ENCODE measurements at regions not wholly inside any gene's neighbourhood (a gene's known extent, or its start where the extent isn't known, plus 50 kb on each side); places are given as distances from the start of the nearest gene placed in this dataset.
A peak's percentile ranks its signal among the peaks of the same experiment; 100 is the strongest.
"Not testable (repeated sequence)": the region's sequence is repeated elsewhere in the genome, so short reads cannot be mapped to it uniquely, and the experiment has no call there.

DNA sequence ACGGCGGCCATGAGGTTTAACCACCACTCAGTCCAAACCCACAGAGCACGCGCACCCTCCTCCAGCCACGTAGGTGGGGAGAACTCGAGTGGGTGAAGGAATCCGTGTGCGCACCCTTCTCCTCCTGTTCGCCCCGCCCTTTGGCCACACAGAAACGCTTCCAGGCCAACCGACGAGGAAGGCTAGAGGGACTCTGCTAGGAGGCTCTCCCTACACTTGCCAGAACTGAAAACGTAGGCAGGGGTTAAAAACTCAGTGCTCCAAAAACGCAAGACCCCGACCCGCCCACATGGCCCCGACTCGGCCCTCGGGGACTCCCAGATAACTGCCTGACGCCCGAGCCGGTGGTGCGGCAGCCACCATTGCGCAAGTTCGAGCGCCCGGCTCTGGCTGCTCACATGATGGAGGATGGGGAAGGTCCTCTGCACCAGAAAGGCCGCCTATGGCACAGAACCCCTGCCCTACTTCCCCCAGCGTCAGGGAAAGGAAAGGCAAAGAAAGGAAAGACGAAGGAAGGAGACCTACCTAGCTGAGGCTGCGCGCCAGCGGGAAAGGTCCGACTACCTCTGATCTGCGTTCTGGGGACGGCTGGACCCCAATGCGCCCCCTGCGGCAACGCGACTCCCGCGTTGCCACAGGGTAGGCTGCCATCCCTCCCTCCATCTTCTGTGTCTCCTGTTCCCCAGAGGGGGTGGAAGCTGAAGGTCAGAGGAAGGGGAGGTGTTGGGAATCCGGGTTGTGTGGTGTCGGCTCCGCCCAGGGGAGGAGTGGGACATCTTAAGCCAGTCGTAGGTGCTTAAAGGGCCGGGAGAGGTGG is 201.9 kb upstream of the AGTR2 start:
- peak; percentile 51 for DNase-seq (ENCODE audit: low spot score)

DNA sequence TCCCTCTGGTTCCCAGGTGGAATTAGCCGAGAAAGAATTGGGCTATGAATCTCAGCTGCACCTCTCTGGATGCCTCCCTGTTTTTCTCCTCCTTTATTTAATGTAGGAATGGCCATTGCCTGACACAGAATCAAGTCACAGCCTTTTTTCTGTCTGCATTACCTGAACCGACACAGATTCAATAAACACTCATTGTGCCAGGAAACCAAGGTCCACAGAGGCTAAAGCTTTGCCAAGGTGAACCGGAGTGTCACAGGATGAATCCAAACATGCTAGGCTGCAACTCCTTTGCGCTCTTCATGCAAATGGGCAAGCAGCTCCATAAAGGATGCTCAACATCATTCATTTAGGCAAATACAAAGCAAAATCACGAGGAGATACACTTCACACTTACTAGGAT is 199.8 kb upstream of the AGTR2 start:
- DNase-seq (ENCODE audit: low spot score), result no peak

DNA sequence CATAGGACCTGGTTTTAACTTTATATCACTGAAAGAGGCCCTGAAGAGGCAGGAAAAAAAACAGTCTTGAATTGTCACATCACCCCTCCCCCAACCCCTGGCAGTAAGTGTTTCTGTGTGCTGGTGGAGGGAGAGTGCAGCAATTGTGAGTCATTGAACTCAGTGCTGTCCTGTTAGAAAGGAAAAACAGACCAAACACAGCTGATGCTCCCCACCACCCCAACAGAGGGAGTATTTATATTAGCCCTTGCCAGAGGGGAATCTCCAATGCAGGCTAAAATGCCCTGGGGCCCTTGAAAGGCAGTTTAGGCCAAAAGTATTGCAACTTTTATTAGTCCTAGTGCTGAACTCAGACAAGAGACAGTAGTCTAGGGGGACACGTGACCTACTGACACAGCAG is 197.8 kb upstream of the AGTR2 start:
- no peak for DNase-seq (ENCODE audit: low spot score)

DNA sequence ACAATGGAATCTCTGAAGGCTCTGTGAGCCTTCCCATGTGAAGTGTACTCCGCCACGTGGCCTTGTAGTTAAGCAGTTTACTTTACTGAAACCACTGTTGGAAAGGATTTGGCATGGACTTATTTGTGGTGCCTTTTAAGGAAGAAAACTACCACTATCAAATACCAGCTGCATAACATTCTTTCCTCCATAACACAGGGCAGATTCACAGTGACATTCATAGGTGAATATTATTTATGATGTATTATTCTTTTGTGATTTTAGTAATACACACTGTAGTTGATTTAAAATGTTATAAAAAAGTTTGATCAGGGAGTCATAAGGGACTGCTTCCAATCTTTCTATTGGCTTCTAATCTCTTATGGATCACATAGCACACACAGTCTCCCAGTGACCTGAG is 192.5 kb upstream of the AGTR2 start:
- DNase-seq (ENCODE audit: low spot score), result no peak

DNA sequence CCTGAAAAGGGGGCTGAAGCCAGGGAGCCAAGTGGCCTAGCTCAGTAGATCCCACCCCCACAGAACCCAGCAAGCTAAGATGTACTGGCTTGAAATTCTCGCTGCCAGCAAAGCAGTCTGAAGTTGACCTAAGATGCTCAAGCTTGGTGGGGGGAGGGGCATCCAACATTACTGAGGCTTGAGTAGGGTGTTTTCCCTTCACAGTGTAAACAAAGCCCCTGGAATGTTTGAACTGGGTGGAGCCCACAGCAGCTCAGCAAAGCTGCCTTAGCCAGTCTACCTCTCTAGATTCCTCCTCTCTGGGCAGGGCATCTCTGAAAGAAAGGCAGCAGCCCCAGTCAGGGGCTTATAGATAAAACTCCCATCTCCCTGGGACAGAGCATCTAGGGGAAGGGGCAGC is 187.4 kb upstream of the AGTR2 start:
- not testable (repeated sequence) for DNase-seq (ENCODE audit: low spot score)

DNA sequence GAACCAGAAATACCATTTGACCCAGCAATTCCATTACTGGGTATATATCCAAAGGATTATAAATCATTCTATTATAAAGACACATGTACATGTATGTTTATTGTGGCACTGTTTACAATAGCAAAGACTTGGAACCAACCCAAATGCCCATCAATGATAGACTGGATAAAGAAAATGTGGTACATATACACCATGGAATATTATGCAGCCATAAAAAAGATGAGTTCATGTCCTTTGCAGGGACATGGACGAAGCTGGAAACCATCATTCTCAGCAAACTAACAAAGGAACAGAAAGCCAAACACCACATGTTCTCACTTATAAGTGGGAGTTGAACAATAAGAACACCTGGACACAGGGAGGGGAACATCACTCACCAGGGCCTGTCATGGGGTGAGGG is 183.1 kb upstream of the AGTR2 start:
- not testable (repeated sequence) for DNase-seq (ENCODE audit: low spot score)

DNA sequence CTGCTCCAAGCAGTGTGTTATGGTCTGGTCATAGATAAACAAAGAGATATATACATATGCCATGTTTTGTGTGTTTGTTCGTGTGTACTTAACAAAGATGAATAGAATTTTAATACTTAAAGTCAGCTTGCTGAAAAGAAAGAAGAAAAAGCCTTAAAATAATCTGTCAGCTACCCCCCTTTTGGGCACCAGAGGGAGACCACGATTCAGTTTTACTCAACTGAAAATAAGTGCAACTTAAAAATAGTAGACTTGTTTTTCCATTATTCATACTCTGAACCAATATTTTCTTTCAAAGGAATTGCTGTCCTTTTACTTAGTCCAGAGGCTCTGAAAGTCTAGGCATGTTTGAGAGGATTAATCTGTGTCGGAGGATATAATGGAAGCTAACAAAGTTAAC is 181.7 kb upstream of the AGTR2 start:
- DNase-seq (ENCODE audit: low spot score), result no peak

DNA sequence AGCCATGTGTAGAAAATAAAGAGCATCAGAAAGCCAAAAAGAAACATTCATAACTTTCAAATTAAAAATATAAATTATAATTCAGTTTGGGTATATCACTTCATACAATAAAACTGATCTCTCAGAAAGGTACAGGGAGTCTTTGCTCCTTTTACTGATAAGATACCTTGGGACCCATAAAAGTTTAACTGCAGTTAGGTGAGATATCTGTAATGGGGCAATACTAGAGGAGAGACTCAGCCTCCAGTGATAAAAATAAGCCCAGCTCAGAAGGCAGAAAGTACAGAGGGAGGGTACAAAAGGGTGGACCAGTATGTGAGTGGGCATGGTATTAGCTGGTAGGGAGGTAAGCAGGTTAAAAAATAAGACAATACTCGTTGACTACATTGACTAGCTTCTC is 180.9 kb upstream of the AGTR2 start:
- DNase-seq (ENCODE audit: low spot score), result no peak

DNA sequence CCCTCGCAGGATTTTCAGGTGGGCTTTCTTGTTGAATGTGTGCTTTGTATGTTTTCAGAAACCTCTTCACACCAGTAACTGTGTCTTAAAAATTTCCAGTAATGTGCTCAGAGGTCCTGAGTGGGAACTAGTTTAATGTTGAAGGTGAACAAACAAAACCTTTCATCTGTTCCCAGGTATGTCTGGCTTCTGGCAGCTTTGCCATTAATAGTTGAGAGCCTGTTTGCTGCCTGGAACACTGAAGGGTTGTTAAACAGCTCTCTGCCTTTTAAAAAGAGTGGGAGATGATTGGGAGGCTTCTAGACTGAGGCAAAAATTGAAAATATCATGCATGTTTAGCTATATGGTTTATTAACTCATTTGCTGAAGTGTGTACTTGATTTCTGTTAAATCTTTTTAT is 161.2 kb upstream of the AGTR2 start:
- no peak for DNase-seq (ENCODE audit: low spot score)

DNA sequence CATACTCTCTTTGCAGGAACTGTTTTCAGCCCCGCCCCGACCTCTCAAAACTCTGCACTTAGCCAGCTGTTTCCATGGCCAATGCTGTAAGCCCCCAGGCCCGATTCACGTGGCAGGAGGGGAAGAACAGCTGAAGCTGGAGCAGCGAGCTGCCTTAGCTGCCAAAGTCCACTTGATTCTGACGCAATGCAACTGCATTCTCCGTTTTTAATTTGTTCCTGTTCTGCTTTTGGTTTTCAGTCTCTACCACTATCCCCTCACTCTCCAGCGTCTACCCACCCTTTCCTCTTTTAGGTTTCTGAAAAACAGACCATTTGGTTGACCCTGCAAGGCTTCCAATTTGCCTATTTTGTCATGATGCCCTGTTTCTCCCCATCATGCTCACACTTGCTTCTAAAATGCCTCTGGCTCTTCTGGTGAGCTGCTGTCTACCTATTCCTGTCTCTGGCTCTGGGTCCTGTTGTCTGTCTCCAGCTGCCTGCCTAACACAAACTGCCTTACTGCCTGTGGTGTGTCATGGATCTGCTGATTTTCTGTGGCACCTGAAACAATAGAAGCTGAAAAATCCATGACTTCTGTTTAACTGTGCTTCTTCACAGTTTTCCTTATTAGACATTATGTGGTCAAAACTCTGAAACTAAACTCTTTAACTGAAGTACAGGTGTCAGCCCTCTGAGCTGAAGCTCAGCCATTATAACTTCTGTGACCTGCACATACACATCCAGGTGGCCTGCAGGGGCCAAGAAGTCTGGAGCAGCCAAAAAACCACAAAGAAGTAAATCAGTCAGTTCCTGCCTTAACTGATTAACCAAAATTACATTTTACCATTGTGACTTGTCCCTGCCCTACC is 160.5 kb upstream of the AGTR2 start:
- DNase-seq (ENCODE audit: low spot score), result no peak

DNA sequence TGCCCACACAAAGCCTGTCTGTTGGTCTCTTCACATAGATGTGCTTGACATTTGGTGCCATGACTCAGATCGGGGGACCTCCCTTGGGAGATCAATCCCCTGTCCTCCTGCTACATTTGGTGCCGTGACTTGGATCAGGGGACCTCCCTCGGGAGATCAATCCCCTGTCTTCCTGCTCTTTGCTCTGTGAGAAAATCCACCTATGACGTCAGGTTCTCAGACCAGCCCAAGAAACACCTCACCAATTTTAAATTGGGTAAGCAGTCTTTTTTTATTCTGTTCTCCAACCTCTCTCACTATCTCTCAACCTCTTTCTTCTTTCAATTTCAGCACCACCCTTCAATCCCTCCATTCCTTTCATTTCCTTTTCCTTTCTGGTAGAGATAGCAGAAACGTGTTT is 159.6 kb upstream of the AGTR2 start:
- no peak for DNase-seq (ENCODE audit: low spot score)

DNA sequence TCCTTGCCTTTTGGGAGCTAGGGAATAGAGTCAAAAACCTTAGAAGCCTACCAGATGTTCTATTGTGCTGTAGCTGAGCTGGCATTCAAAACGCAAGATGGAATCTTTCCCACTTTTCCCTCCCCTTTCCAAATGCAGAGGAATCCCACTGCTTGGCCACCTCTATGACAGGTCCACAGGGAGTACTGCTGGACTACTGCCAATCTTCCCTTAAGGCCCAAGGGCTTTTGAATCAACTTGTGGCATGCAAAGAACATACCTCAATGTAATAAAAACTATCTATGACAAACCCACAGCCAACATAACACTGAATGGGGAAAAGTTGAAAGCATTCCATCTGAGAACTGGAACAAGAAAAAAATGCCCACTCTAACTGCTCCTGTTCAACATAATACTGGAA is 139.2 kb upstream of the AGTR2 start:
- DNase-seq (ENCODE audit: low spot score), result no peak

All from ureter (tissue), 1 donor.